ENCODE measurements at regions not wholly inside any gene's neighbourhood (a gene's known extent, or its start where the extent isn't known, plus 50 kb on each side); places are given as distances from the start of the nearest gene placed in this dataset.
A peak's percentile ranks its signal among the peaks of the same experiment; 100 is the strongest.

- FAIRE-seq: no peak
- H3K4me3 ChIP-seq (ENCODE audit: low read length in 3 of 3): no peak overlapping the region
- H3K9me3 ChIP-seq (ENCODE audit: control insufficient read depth in 2 of 3, insufficient read depth in 1 of 3, low read length in 3 of 3): no peaks in the 10 kb centered on the region
- intact Hi-C loops (cut with DNase I): no loop called here
- TF ChIP-seq CTCF (IDR thresholded peaks at IDR 0.05; ENCODE audit: borderline replicate concordance, extremely low read depth, insufficient read depth): no peak
- no peaks in the 10 kb centered on the region for H3K36me3 ChIP-seq (ENCODE audit: control insufficient read depth in 2 of 3, insufficient read depth in 3 of 3, low read length in 3 of 3)
- no peaks in the 10 kb centered on the region for H3K27me3 ChIP-seq (ENCODE audit: control insufficient read depth, insufficient read depth, low read length)
- DNase-seq: no peak
- peaks cover 0 to 6% (median 0%) of the 10 kb centered on the region in 3 donors for H3K4me1 ChIP-seq (ENCODE audit: control insufficient read depth in 2 of 3, insufficient read depth in 2 of 3, low read depth in 1 of 3, low read length in 3 of 3)
- H3K9ac ChIP-seq (ENCODE audit: low read length in 3 of 3): no peak overlapping the region
- no peak overlapping the region for H3K27ac ChIP-seq (ENCODE audit: low read depth in 2 of 2, low read length in 2 of 2)
These were observed 126.3 kb downstream of the HFE start for GRCh38 chr6:26213334-26214075.

GRCh38 chr6:26214803-26215584 lies 127.8 kb downstream of the HFE start:
- intact Hi-C loops (cut with DNase I): no loop called here
- H3K27ac ChIP-seq (ENCODE audit: low read depth in 2 of 2, low read length in 2 of 2): no peak overlapping the region
- DNase-seq (peak in 2 of 5 donors; percentile 50 to 62), FAIRE-seq (no peak)
- H3K9me3 ChIP-seq (ENCODE audit: control insufficient read depth in 2 of 3, insufficient read depth in 1 of 3, low read length in 3 of 3): no peaks in the 10 kb centered on the region
- TF ChIP-seq CTCF (IDR thresholded peaks at IDR 0.05; ENCODE audit: borderline replicate concordance, extremely low read depth, insufficient read depth): no peak
- peak overlapping the region in 1 of 3 donors; percentile 96 for H3K9ac ChIP-seq (ENCODE audit: low read length in 3 of 3)
- peaks cover 0 to 6% (median 0%) of the 10 kb centered on the region in 3 donors for H3K4me1 ChIP-seq (ENCODE audit: control insufficient read depth in 2 of 3, insufficient read depth in 2 of 3, low read depth in 1 of 3, low read length in 3 of 3)
- peak overlapping the region; percentile 39 to 94 (median 51) for H3K4me3 ChIP-seq (ENCODE audit: low read length in 3 of 3)
- H3K36me3 ChIP-seq (ENCODE audit: control insufficient read depth in 2 of 3, insufficient read depth in 3 of 3, low read length in 3 of 3): no peaks in the 10 kb centered on the region
- H3K27me3 ChIP-seq (ENCODE audit: control insufficient read depth, insufficient read depth, low read length): no peaks in the 10 kb centered on the region

- peak in 4 of 5 donors; percentile 71 to 90 (median 78) for DNase-seq
- TF ChIP-seq CTCF (IDR thresholded peaks at IDR 0.05; ENCODE audit: borderline replicate concordance, extremely low read depth, insufficient read depth): no peak
- no peaks in the 10 kb centered on the region for H3K27me3 ChIP-seq (ENCODE audit: control insufficient read depth, insufficient read depth, low read length)
- H3K36me3 ChIP-seq (ENCODE audit: control insufficient read depth in 2 of 3, insufficient read depth in 3 of 3, low read length in 3 of 3): no peaks in the 10 kb centered on the region
- H3K4me3 ChIP-seq (ENCODE audit: low read length in 3 of 3): peak overlapping the region; percentile 49 to 94 (median 51)
- peak overlapping the region; percentile 34 to 54 for H3K27ac ChIP-seq (ENCODE audit: low read depth in 2 of 2, low read length in 2 of 2)
- intact Hi-C loops (cut with DNase I): no loop called here
- H3K9me3 ChIP-seq (ENCODE audit: control insufficient read depth in 2 of 3, insufficient read depth in 1 of 3, low read length in 3 of 3): no peaks in the 10 kb centered on the region
- peak overlapping the region; percentile 11 to 96 (median 20) for H3K9ac ChIP-seq (ENCODE audit: low read length in 3 of 3)
- H3K4me1 ChIP-seq (ENCODE audit: control insufficient read depth in 2 of 3, insufficient read depth in 2 of 3, low read depth in 1 of 3, low read length in 3 of 3): peaks cover 0 to 6% (median 0%) of the 10 kb centered on the region in 3 donors
- FAIRE-seq: no peak
These were observed 128.5 kb downstream of the HFE start for GRCh38 chr6:26215585-26216358.

Data from kidney (tissue), 13 donors.